HCT116 (cell line): ENCODE measurements at regions not wholly inside any gene's neighbourhood (a gene's known extent, or its start where the extent isn't known, plus 50 kb on each side); places are given as distances from the start of the nearest gene placed in this dataset.

ENCODE experiments used
- ATAC-seq: fragments of 200-7000 bp; cut with Tn5 transposase; 2 replicates; pipeline ENCODE4 v1.9.1; 2020; ENCODE audit warnings: mild to moderate bottlenecking, moderate library complexity
- BruUV-seq: library from RNA; stranded (reverse); fragments of 400-500 nt; replicated peaks from 2 replicates; lab custom pipeline; 2021; lab: Mats Ljungman, UMichigan
- CTCF ChIA-PET: fragments of 300-600 bp; sonication (Branson Sonifier 250); formaldehyde crosslinking; loops from one replicate; lab custom pipeline; 2021; ENCODE audit warnings: antibody characterized with exemption; lab: Charles Lee
- POLR2A ChIA-PET: fragments of 300-600, 350-600 bp; sonication (Branson Sonifier 250); formaldehyde crosslinking; loops from one replicate; lab custom pipeline; 2021; ENCODE audit warnings: antibody characterized with exemption; lab: Charles Lee
- RAD21 ChIA-PET, 2 experiments: fragments of 300-600 bp; sonication (Branson Sonifier 250); formaldehyde crosslinking; loops; one replicate each; lab custom pipeline; 2023; ENCODE audit warnings: low total read pairs in 2 of 2; ENCODE audit not compliant: uncharacterized antibody in 2 of 2, unreplicated experiment in 2 of 2, low non-redundant PET in 1 of 2; lab: Charles Lee
- DNase-seq: peaks from one replicate; pipeline ENCODE4 v3.0.0-alpha.2; 2010; ENCODE audit warnings: low read depth, low spot score
- H2AFZ ChIP-seq: fragments of 200-600 bp; shearing (Covaris generic), sonication (generic); 2 replicates; pipeline ENCODE4 v1.6.1; 2017; ENCODE audit warnings: low read depth, mixed run types, mixed read lengths, antibody characterized with exemption, low read length; ENCODE audit not compliant: poor library complexity, severe bottlenecking
- H3K27ac ChIP-seq: 2 replicates; pipeline ENCODE4 v1.5.1; 2012; ENCODE audit warnings: low read depth, low read length
- H3K27me3 ChIP-seq: fragments of 200-600 bp; sonication (generic); 2 replicates; pipeline ENCODE4 v1.6.1; 2016; ENCODE audit warnings: mixed run types, low read length, mixed read lengths; ENCODE audit not compliant: insufficient read depth
- H3K36me3 ChIP-seq, 2 experiments: fragments of 200-500 bp in 1 of 2; fragments of 200-600 bp in 1 of 2; sonication (Bioruptor generic) in 1 of 2; sonication (generic) in 1 of 2; 2 replicates each; pipeline versions ENCODE4 v1.5.1 to v1.6.1; 2014 to 2016; ENCODE audit warnings: low read length in 2 of 2, inconsistent platforms in 1 of 2, mixed read lengths in 1 of 2, mixed run types in 1 of 2; ENCODE audit not compliant: insufficient read depth in 2 of 2, control insufficient read depth in 1 of 2
- H3K4me1 ChIP-seq, 2 experiments: fragments of 200-600 bp in 1 of 2; sonication (generic) in 1 of 2; 2 replicates each; pipeline versions ENCODE4 v1.5.1 to v1.6.1; 2012 to 2017; ENCODE audit warnings: low read length in 2 of 2, inconsistent platforms in 1 of 2, mild to moderate bottlenecking in 1 of 2, mixed read lengths in 1 of 2, mixed run types in 1 of 2, moderate library complexity in 1 of 2; ENCODE audit not compliant: insufficient read depth in 2 of 2, control insufficient read depth in 1 of 2
- H3K4me2 ChIP-seq: fragments of 200-600 bp; sonication (generic); 2 replicates; pipeline ENCODE4 v1.6.1; 2017; ENCODE audit warnings: mixed run types, low read length, mixed read lengths
- H3K4me3 ChIP-seq, 2 experiments: fragments of 200-600 bp in 1 of 2; sonication (generic) in 1 of 2; replicated peaks in 1 of 2; 2 replicates each; pipeline ENCODE4 v1.5.1; 2011 to 2016; ENCODE audit warnings: low read length in 2 of 2, control low read depth in 1 of 2, low read depth in 1 of 2, mild to moderate bottlenecking in 1 of 2, mixed read lengths in 1 of 2, mixed run types in 1 of 2
- H3K79me2 ChIP-seq: fragments of 200-600 bp; sonication (generic); 2 replicates; pipeline ENCODE4 v1.6.1; 2017; ENCODE audit warnings: mild to moderate bottlenecking, mixed run types, low read length, moderate library complexity, mixed read lengths; ENCODE audit not compliant: insufficient read depth
- H3K9ac ChIP-seq: fragments of 200-600 bp; sonication (generic); 2 replicates; pipeline ENCODE4 v1.6.1; 2016; ENCODE audit warnings: low read length, mixed read lengths
- H3K9me2 ChIP-seq: fragments of 200-600 bp; sonication (generic), shearing (Covaris generic); 2 replicates; pipeline ENCODE4 v1.6.1; 2017; ENCODE audit warnings: mixed run types, mild to moderate bottlenecking, moderate library complexity; ENCODE audit not compliant: insufficient read depth
- H3K9me3 ChIP-seq, 2 experiments: fragments of 200-500 bp in 1 of 2; fragments of 200-600 bp in 1 of 2; sonication (Bioruptor generic) in 1 of 2; sonication (generic) in 1 of 2; 2 replicates each; pipeline ENCODE4 v1.6.1; 2014 to 2017; ENCODE audit warnings: low read length in 2 of 2, mixed read lengths in 2 of 2, inconsistent platforms in 1 of 2, low read depth in 1 of 2, mild to moderate bottlenecking in 1 of 2, mixed run types in 1 of 2, moderate library complexity in 1 of 2; ENCODE audit not compliant: control insufficient read depth in 1 of 2, insufficient read depth in 1 of 2
- H4K20me1 ChIP-seq: fragments of 200-600 bp; sonication (generic), shearing (Covaris generic); 2 replicates; pipeline ENCODE4 v1.6.1; 2017; ENCODE audit warnings: mixed run types, mild to moderate bottlenecking, moderate library complexity; ENCODE audit not compliant: insufficient read depth
- EGR1 ChIP-seq: IDR thresholded peaks from 2 replicates; pipeline ENCODE4 v1.6.1; 2012; ENCODE audit warnings: low read depth
- ELF1 ChIP-seq: IDR thresholded peaks from 2 replicates; pipeline ENCODE4 v1.6.1; 2012; ENCODE audit warnings: low read depth, borderline replicate concordance
- EZH2phosphoT487 ChIP-seq: fragments of 200-600 bp; IDR thresholded peaks from 2 replicates; pipeline ENCODE4 v1.6.1; 2018; ENCODE audit warnings: antibody characterized with exemption, borderline replicate concordance
- POLR2AphosphoS5 ChIP-seq: IDR thresholded peaks from 2 replicates; pipeline ENCODE4 v1.6.1; 2011; ENCODE audit warnings: mild to moderate bottlenecking, low read depth, low read length, moderate library complexity
- SP1 ChIP-seq: IDR thresholded peaks from 2 replicates; pipeline ENCODE4 v1.6.1; 2012; ENCODE audit warnings: low read depth
- SRF ChIP-seq: IDR thresholded peaks from 2 replicates; pipeline ENCODE4 v1.6.1; 2012; ENCODE audit warnings: low read depth
- TCF7L2 ChIP-seq: IDR thresholded peaks from 2 replicates; pipeline ENCODE4 v1.7.0; 2011; ENCODE audit warnings: borderline replicate concordance, inconsistent platforms; ENCODE audit not compliant: insufficient read depth, insufficient read length; ENCODE audit errors: extremely low read depth
- YY1 ChIP-seq: IDR thresholded peaks from 2 replicates; pipeline ENCODE4 v1.6.1; 2011; ENCODE audit warnings: low read length, low read depth, moderate library complexity, mild to moderate bottlenecking; ENCODE audit not compliant: insufficient replicate concordance; ENCODE audit errors: extremely low read depth
- intact Hi-C: fragments of 100-400 bp; cut with micrococcal nuclease; formaldehyde crosslinking; loops from 2 replicates; pipeline ENCODE4 v1.10.0; 2022
- TF ChIP-seq, protein P1 (sequence below), 3 experiments: fragments of 200-600 bp in 1 of 3; sonication (generic) in 1 of 3; IDR thresholded peaks in 2 of 3; conservative IDR thresholded peaks in 1 of 3; 2 replicates each; pipeline ENCODE4 v1.5.1; 2012 to 2017; ENCODE audit warnings: low read depth in 2 of 3, low read length in 2 of 3, antibody characterized with exemption in 1 of 3, borderline replicate concordance in 1 of 3, control low read depth in 1 of 3, mild to moderate bottlenecking in 1 of 3, mixed read lengths in 1 of 3, mixed run types in 1 of 3, moderate library complexity in 1 of 3; ENCODE audit not compliant: insufficient read depth in 1 of 3
- TF ChIP-seq, protein P2 (sequence below): IDR thresholded peaks from 2 replicates; pipeline ENCODE4 v1.6.1; 2012; ENCODE audit warnings: low read depth

DNA sequence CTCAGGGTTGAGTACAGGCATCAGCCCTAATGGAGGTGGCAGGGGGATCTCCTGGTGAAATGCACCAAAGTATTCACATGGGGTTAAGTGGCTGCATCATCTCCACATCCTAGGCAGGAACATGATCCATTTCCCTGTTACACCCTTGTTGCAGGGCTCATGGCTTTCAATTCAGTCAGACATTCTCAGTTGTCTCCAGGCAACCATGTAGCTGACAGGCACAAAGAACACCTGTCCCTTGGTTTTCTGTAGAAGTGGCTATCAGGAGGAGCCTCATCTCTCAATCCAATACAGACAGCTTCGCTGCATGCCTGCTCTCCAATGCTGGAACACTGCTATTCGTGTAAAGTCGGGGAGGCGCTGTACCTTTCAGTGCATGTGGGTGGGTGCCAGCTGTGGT is 299.0 kb upstream of the FOXG1 start:
- no peak overlapping the region for H3K4me3 ChIP-seq
- ChIA-PET RAD21 (no interaction called here), CTCF (no interaction called here), POLR2A (no interaction called here)
- DNase-seq (no peak), ATAC-seq (no peak)
- H4K20me1 ChIP-seq = no peaks in the 10 kb centered on the region
- no peak overlapping the region for H2AFZ ChIP-seq
- H3K4me1 ChIP-seq = no peaks in the 10 kb centered on the region
- intact Hi-C loops = no loop called here
- peaks cover 4 to 36% of the 10 kb centered on the region in 2 experiments; a peak in 2 of 4 replicates for H3K9me3 ChIP-seq
- H3K9me2 ChIP-seq = no peaks in the 10 kb centered on the region
- H3K79me2 ChIP-seq = no peaks in the 10 kb centered on the region
- H3K27me3 ChIP-seq = no peaks in the 10 kb centered on the region
- H3K36me3 ChIP-seq = no peaks in the 10 kb centered on the region
- TF ChIP-seq YY1 (no peak), SP1 (no peak), ELF1 (no peak), TCF7L2 (no peak), EGR1 (no peak)
- H3K27ac ChIP-seq = no peak overlapping the region
- BruUV-seq = no TSS peak
- H3K4me2 ChIP-seq = no peak overlapping the region
- no peak overlapping the region for H3K9ac ChIP-seq

DNA sequence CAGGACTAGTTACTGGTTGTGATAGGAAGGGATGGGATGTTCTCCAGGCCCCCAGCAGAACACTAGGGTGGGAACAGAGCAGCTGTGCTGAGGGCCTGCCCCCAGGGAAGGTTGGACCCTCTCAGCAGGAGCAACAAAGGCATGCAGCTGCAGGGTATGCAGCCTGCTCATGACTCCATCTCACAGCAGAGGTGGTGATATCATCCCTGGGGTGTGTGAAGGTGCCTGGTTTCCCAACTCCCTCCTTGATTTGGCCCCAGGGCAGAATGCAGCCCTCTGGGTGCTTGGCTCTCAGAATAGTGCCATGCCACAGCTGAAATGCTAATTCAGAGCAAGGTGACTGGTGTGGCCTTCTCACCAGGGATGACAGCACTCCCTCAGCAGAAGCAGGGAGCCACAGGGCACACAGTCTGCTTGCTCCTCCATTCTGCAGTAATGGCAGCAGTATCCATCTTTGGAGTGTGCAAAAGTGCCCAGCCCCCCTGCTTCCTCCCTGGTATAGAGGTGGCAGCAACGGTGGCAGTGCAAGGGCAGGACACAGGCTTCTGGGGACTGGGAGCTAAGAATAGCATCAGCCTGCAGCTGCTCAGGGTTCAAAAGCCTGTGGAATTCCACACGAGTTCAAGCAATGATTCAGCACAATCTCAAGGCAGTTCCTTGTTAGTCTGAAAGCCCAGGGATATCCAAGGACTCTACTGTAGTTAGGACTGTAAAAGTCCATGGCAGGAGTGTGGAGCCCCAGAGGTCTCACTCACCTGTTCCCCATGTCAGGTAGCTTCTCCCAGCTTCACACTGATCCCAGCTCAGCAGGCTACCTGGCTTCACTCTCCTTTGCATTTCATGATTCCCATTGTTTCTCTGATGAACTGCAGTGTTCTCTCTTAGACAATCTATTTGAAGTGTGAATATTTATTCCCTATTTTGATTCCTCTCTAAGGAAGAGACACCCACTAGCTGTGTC is 298.1 kb upstream of the FOXG1 start:
- ATAC-seq (no peak), DNase-seq (no peak)
- H3K79me2 ChIP-seq = no peaks in the 10 kb centered on the region
- ChIA-PET POLR2A (no interaction called here), CTCF (no interaction called here), RAD21 (no interaction called here)
- H3K4me2 ChIP-seq = no peak overlapping the region
- H3K36me3 ChIP-seq = no peaks in the 10 kb centered on the region
- H3K4me3 ChIP-seq = no peak overlapping the region
- H4K20me1 ChIP-seq = no peaks in the 10 kb centered on the region
- no peaks in the 10 kb centered on the region for H3K4me1 ChIP-seq
- H3K27ac ChIP-seq = no peak overlapping the region
- no TSS peak for BruUV-seq
- intact Hi-C loops = no loop called here
- H3K9me2 ChIP-seq = no peaks in the 10 kb centered on the region
- H3K27me3 ChIP-seq = no peaks in the 10 kb centered on the region
- no peak overlapping the region for H3K9ac ChIP-seq
- peaks cover 4 to 33% of the 10 kb centered on the region in 2 experiments; a peak in 2 of 4 replicates for H3K9me3 ChIP-seq
- no peak overlapping the region for H2AFZ ChIP-seq
- TF ChIP-seq, protein P1, sequence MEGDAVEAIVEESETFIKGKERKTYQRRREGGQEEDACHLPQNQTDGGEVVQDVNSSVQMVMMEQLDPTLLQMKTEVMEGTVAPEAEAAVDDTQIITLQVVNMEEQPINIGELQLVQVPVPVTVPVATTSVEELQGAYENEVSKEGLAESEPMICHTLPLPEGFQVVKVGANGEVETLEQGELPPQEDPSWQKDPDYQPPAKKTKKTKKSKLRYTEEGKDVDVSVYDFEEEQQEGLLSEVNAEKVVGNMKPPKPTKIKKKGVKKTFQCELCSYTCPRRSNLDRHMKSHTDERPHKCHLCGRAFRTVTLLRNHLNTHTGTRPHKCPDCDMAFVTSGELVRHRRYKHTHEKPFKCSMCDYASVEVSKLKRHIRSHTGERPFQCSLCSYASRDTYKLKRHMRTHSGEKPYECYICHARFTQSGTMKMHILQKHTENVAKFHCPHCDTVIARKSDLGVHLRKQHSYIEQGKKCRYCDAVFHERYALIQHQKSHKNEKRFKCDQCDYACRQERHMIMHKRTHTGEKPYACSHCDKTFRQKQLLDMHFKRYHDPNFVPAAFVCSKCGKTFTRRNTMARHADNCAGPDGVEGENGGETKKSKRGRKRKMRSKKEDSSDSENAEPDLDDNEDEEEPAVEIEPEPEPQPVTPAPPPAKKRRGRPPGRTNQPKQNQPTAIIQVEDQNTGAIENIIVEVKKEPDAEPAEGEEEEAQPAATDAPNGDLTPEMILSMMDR (IDR thresholded peaks at IDR 0.05 in 2 of 3, conservative IDR thresholded peaks at IDR 0.05 in 1 of 3; ENCODE audit: borderline replicate concordance in 1 of 3, insufficient read depth in 1 of 3, low read depth in 2 of 3, low read length in 2 of 3) = no peak
- TF ChIP-seq SP1 (no peak), EZH2phosphoT487 (no peak), SRF (no peak), POLR2AphosphoS5 (no peak)
- TF ChIP-seq, protein P2, sequence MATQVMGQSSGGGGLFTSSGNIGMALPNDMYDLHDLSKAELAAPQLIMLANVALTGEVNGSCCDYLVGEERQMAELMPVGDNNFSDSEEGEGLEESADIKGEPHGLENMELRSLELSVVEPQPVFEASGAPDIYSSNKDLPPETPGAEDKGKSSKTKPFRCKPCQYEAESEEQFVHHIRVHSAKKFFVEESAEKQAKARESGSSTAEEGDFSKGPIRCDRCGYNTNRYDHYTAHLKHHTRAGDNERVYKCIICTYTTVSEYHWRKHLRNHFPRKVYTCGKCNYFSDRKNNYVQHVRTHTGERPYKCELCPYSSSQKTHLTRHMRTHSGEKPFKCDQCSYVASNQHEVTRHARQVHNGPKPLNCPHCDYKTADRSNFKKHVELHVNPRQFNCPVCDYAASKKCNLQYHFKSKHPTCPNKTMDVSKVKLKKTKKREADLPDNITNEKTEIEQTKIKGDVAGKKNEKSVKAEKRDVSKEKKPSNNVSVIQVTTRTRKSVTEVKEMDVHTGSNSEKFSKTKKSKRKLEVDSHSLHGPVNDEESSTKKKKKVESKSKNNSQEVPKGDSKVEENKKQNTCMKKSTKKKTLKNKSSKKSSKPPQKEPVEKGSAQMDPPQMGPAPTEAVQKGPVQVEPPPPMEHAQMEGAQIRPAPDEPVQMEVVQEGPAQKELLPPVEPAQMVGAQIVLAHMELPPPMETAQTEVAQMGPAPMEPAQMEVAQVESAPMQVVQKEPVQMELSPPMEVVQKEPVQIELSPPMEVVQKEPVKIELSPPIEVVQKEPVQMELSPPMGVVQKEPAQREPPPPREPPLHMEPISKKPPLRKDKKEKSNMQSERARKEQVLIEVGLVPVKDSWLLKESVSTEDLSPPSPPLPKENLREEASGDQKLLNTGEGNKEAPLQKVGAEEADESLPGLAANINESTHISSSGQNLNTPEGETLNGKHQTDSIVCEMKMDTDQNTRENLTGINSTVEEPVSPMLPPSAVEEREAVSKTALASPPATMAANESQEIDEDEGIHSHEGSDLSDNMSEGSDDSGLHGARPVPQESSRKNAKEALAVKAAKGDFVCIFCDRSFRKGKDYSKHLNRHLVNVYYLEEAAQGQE = no peak
